GM12891 (cell line): ENCODE measurements at regions not wholly inside any gene's neighbourhood (a gene's known extent, or its start where the extent isn't known, plus 50 kb on each side); places are given as distances from the start of the nearest gene placed in this dataset.

Experiments
- PAX5 ChIP-seq: IDR thresholded peaks from 2 replicates; pipeline ENCODE4 v1.6.1; 2011; ENCODE audit warnings: low read length, moderate library complexity, mild to moderate bottlenecking; ENCODE audit not compliant: insufficient read depth, severe bottlenecking
- POLR2A ChIP-seq: IDR thresholded peaks from 2 replicates; pipeline ENCODE4 v1.6.1; 2011; ENCODE audit warnings: low read depth, low read length, control low read depth
- POLR2AphosphoS5 ChIP-seq: IDR thresholded peaks from 2 replicates; pipeline ENCODE4 v1.6.1; 2011; ENCODE audit warnings: low read depth, low read length, control low read depth
- TAF1 ChIP-seq: IDR thresholded peaks from 2 replicates; pipeline ENCODE4 v1.6.1; 2011; ENCODE audit warnings: low read depth, low read length, control low read depth

DNA sequence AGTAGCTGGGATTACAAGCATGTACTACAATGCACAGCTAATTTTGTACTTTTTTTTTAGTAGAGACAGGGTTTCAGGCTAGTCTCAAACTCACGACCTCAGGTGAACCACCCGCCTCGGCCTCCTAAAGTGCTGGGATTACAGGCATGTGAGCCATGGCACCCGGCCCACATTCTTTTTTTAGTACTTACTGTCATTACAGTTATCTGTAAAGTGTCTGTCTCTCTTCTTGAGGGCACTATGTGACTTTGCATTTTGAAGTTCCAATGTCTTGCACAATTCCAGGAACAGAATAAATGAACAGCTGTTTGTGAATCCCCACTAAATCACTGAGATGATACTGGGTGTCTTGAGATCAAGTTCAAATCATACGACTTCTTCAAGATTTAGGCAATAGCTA, 1540.3 kb downstream of the CDH11 start:
- TF ChIP-seq POLR2A (no peak), PAX5 (no peak), TAF1 (no peak), POLR2AphosphoS5 (no peak)
